Small intestine (tissue), 7 donors: ENCODE measurements at regions not wholly inside any gene's neighbourhood (a gene's known extent, or its start where the extent isn't known, plus 50 kb on each side); places are given as distances from the start of the nearest gene placed in this dataset.
"Not testable (repeated sequence)": the region's sequence is repeated elsewhere in the genome, so short reads cannot be mapped to it uniquely, and the experiment has no call there.

Experiments used
- DNase-seq, 2 donors: peaks; one replicate each; pipeline versions ENCODE4 v3.0.0 to v3.0.0-alpha.2; 2013
- FAIRE-seq: peaks from 2 replicates; lab custom pipeline; 2012; peaks lifted over from hg19 to GRCh38; lab: Jason Lieb, UNC
- H3K27ac ChIP-seq, 3 donors: one replicate each; pipeline ENCODE4 v1.5.1; 2013; ENCODE audit warnings: low read length in 2 of 3, mild to moderate bottlenecking in 2 of 3, control low read depth in 1 of 3, inconsistent platforms in 1 of 3, low read depth in 1 of 3, moderate library complexity in 1 of 3
- H3K27me3 ChIP-seq, 3 donors: one replicate each; pipeline ENCODE4 v1.6.1; 2013; ENCODE audit warnings: low read length in 3 of 3, inconsistent platforms in 1 of 3; ENCODE audit not compliant: control insufficient read depth in 3 of 3, insufficient read depth in 3 of 3
- H3K36me3 ChIP-seq, 3 donors: one replicate each; pipeline ENCODE4 v1.6.1; 2013; ENCODE audit warnings: low read length in 3 of 3, inconsistent platforms in 1 of 3, low read depth in 1 of 3, mild to moderate bottlenecking in 1 of 3, moderate library complexity in 1 of 3; ENCODE audit not compliant: control insufficient read depth in 3 of 3, insufficient read depth in 2 of 3
- H3K4me1 ChIP-seq, 3 donors: one replicate each; pipeline ENCODE4 v1.6.1; 2013; ENCODE audit warnings: low read length in 2 of 3, inconsistent platforms in 1 of 3, low read depth in 1 of 3, mild to moderate bottlenecking in 1 of 3, moderate library complexity in 1 of 3; ENCODE audit not compliant: control insufficient read depth in 3 of 3, insufficient read depth in 2 of 3
- H3K4me3 ChIP-seq, 3 donors: one replicate each; pipeline ENCODE4 v1.5.1; 2013; ENCODE audit warnings: low read length in 3 of 3, control low read depth in 1 of 3, inconsistent platforms in 1 of 3, low read depth in 1 of 3, mild to moderate bottlenecking in 1 of 3, moderate library complexity in 1 of 3
- H3K9me3 ChIP-seq, 2 donors: one replicate each; pipeline ENCODE4 v1.6.1; 2013; ENCODE audit warnings: low read depth in 1 of 2, low read length in 1 of 2; ENCODE audit not compliant: control insufficient read depth in 2 of 2, insufficient read depth in 1 of 2
- WGBS, 3 donors: extraction: QIAGEN DNeasy Blood & Tissue Kit; methylation state at CpG; one replicate each; pipeline ENCODE4 v1.1.7; 2013; 5-methylcytosine and 5-hydroxymethylcytosine counted together
- donor health status: healthy with polysubstance abuse.
- donor health status: control.
- donor health status: control.
- donor health status: Bipolar disorder and iron deficiency.
- donor health status: healthy.

DNA sequence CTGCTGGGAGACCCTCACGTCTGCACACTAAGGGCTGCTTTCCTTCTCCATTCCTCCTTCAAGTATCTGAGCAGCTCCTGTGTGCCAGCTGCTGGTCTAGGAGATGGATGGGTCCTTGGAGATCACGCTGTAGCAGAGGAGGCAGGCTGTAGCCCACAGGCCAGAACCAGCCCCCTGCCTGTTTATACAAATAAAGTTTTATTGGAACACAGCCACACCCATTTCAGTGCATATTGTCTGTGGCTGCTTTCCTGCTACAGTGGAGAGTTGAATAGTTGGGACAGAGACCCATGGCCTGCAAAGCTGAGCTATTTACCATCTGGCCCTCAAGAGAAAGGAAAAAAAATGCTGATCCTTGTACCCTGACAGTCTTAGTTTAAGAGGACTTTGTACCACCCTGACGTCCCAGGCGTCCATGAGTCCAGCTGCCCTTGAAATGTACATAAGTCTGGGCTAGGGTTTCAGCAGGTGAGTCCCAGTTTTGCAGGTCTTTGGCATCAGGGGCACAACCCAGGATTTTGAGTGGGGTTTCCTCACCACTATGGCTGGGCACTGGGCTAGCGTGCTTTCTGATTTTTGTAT lies 95.8 kb downstream of the DEFB131A start:
- H3K36me3 ChIP-seq = not testable (repeated sequence)

DNA sequence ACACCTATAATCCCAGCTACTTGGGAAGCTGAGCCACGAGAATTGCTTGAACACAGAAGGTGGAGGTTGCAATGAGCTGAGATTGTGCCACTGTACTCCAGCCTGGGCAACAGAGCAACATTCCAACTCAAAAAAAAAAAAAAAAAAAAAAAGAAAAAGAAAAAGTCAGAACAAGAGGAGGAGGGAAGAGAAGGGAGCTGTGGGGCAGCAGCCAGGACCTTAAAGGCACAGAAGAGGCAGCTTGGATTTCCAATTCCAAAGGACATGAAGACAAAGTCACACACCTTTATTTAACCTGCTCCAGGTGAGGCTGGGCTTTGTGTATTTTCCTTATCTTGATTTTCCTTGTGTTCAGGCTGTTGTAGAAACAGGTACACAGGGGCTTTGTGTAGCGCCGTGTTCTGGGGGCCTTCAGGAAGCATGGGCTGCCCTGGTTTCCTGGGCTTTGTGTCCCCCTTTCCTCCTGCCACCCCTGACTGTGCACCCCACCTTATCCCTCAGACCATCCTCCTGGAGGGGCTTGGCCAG lies 97.2 kb downstream of the DEFB131A start:
- not testable (repeated sequence) for FAIRE-seq
- WGBS, 3 donors = 13 to 49% (median 36%) methylated on average over 3 of the region's 3 CpGs
- DNase-seq = peak; percentile 57 to 58

More for the DNA sequence above, 95.8 kb downstream of the DEFB131A start:
- H3K27ac ChIP-seq = peak overlapping the region in 1 of 3 donors; percentile 42
- H3K27me3 ChIP-seq, FAIRE-seq, H3K4me3 ChIP-seq, H3K9me3 ChIP-seq, H3K4me1 ChIP-seq: not testable (repeated sequence)
- 52 to 74% (median 55%) methylated on average over 5 of the region's 5 CpGs for WGBS, 3 donors
- DNase-seq = peak; percentile 67 to 75

DNA sequence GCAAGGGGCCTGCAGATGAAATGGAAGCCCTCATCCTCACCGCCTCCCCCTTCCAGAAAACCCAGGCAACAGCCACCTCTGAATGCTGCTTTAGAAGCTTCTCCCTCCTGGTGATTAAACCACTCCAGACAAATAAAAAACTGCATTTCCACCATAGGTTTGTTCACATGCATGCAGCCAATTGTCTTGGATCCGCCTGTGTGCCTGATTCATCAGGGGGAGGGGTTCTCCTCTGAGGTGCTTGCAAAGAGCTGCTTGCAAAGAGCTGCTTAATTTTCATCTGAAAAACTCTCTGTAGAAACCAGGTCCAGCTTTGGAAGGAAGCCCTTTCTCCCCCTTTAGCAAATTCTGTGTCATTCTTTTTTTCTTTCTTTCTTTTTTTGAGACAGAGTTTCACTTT lies 100.6 kb downstream of the DEFB131A start:
- H3K27ac ChIP-seq, H3K9me3 ChIP-seq, FAIRE-seq, H3K4me3 ChIP-seq, H3K4me1 ChIP-seq, DNase-seq, H3K36me3 ChIP-seq, H3K27me3 ChIP-seq: not testable (repeated sequence)
- WGBS, 3 donors = 68 to 85% (median 73%) methylated on average over 1 to 2 of the region's 2 CpGs

More for the DNA sequence above, 97.2 kb downstream of the DEFB131A start:
- not testable (repeated sequence) for H3K9me3 ChIP-seq, H3K4me1 ChIP-seq, H3K27me3 ChIP-seq, H3K4me3 ChIP-seq, H3K36me3 ChIP-seq
- peak overlapping the region in 2 of 3 donors; percentile 53 to 58 for H3K27ac ChIP-seq

DNA sequence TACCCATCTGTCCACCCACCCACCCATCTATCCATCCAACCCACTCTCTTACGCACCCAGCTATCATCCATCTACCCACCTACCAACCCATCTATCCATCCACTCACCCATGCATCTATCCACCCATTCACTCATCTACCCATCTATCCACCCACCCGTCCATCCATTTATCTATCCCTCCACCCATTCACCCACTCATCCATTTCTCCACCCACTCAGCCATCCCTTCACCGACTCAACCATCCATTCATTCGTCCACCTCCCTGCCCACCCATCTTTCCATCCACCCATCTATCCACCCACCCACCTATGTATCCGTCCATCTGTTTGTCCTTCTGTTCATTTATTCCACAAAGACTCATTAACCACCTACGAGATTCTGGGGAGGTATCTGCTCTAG lies 103.3 kb downstream of the DEFB131A start:
- 74 to 88% (median 86%) methylated on average over 6 of the region's 6 CpGs for WGBS, 3 donors
- not testable (repeated sequence) for H3K27ac ChIP-seq, H3K4me3 ChIP-seq, FAIRE-seq, DNase-seq, H3K36me3 ChIP-seq, H3K9me3 ChIP-seq, H3K27me3 ChIP-seq, H3K4me1 ChIP-seq

DNA sequence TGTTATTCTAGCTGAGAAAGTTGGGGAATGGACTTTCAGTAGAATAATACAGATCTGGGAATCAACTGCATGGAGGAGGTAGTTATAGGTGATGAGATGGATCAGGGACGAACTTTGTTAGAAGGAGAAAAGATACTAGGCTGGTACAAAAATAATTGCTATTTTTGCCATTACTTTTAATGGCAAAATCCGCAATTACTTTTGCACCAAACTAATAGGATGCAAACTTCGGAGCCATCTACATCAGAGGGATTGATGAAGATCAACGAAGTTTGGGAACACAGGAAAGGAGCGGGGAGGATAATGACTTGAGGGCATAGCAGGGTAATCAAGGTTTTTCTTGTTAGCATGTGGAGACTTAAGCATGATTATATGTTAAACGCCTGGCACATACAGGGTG lies 111.9 kb downstream of the DEFB131A start:
- not testable (repeated sequence) for H3K9me3 ChIP-seq, H3K27ac ChIP-seq, FAIRE-seq, DNase-seq, H3K27me3 ChIP-seq, H3K36me3 ChIP-seq, H3K4me1 ChIP-seq, H3K4me3 ChIP-seq
- 89 to 92% (median 92%) methylated on average over 6 of the region's 6 CpGs for WGBS, 3 donors

DNA sequence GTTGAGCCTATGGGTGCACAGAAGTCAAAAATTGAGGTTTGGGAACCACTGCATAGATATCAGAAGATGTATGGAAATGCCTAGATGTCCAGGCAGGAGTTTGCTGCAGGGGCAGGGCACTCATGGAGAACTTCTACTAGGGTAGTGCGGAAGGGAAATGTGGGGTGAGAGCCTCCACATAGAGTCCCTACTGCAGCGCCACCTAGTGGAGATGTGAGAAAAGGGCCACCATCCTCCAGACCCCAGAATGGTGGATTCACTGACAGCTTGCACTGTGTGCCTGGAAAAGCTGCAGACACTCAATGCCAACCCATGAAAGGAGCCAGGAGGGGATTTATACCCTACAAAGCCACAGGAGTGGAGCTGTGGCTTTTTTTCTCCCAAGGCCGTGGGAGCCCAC lies 133.7 kb downstream of the DEFB131A start:
- not testable (repeated sequence) for FAIRE-seq, H3K27ac ChIP-seq, H3K36me3 ChIP-seq, H3K27me3 ChIP-seq, H3K4me3 ChIP-seq, DNase-seq, H3K4me1 ChIP-seq
- H3K9me3 ChIP-seq = peaks cover 0 to 22% of the 10 kb centered on the region in 2 donors
- WGBS, 3 donors = 58 to 82% (median 73%) methylated on average over 3 of the region's 3 CpGs

DNA sequence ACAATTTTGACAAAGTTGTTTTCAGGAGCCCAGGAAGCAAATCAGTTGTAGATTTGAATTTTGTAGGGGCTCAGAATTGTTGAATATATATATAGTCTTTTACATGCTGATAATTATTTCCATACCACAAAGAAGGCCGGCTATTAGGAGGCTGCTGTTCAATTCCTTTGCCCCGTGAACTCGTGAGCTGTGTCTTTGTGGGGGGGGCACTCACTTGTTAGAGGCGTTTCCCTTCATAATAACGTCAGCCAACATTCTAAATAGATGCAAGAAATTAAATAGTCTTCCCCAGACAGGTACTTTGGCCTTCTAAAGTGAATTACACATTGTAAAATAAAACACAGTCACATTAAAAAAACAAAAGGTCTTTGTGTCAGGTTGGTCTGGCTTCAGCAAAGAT lies 138.7 kb downstream of the DEFB131A start:
- DNase-seq = peak; percentile 67 to 69
- not testable (repeated sequence) for H3K4me3 ChIP-seq, FAIRE-seq, H3K27ac ChIP-seq, H3K4me1 ChIP-seq, H3K36me3 ChIP-seq, H3K27me3 ChIP-seq
- H3K9me3 ChIP-seq = peaks cover 0 to 14% of the 10 kb centered on the region in 2 donors
- 6 to 55% (median 33%) methylated on average over 5 of the region's 5 CpGs for WGBS, 3 donors

DNA sequence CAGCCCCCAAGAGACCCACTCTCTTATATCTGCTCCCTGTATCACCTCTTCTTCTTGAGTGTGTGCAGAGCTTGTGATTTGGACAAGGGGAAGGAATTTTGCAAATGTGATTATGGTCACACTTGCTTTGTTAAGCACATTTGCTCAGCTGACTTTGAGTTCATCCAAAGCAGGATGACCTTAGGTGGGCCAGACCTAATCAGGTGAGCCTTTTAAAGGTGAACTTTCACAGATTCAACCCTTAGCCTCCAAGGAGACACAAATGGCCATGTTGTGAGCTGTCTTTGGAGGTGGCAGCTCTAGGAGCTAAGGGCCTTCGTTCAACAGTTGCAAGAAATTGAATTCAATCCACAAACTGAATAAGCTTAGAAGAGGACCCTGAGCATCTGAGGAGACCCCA lies 147.8 kb downstream of the DEFB131A start:
- DNase-seq (no peak), FAIRE-seq (no peak)
- no peak overlapping the region for H3K4me3 ChIP-seq
- H3K4me1 ChIP-seq = no peaks in the 10 kb centered on the region
- peaks cover 0 to 5% of the 10 kb centered on the region in 2 donors for H3K9me3 ChIP-seq
- H3K27me3 ChIP-seq = no peaks in the 10 kb centered on the region
- H3K27ac ChIP-seq = no peak overlapping the region
- WGBS, 3 donors = 84 to 91% (median 86%) methylated on average over 1 of the region's 1 CpG
- peaks cover 0 to 7% (median 0%) of the 10 kb centered on the region in 3 donors for H3K36me3 ChIP-seq

DNA sequence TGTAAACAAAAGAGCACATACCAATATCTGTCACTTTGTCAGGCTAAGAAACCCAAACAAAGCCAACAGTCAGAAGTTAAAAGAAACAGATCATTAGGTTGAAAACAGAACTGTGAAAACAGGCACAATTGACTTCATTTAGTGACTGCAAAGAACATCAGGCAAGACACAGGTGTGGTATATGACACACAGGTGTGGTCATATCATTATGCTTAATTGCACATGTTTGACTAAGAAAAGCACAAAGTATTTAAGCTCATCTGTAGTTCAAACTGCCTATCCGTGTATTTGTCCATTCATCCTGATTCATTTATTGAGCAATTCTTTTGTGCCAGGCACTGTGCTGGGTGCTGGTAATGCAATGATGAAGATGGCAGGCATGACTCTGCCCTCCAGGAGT lies 150.7 kb downstream of the DEFB131A start:
- H3K4me3 ChIP-seq = no peak overlapping the region
- peaks cover 0 to 5% of the 10 kb centered on the region in 2 donors for H3K9me3 ChIP-seq
- H3K27ac ChIP-seq = no peak overlapping the region
- whole genome bisulfite sequencing, 3 donors = 45 to 82% (median 71%) methylated on average over 1 of the region's 1 CpG
- DNase-seq (peak; percentile 8 to 23), FAIRE-seq (no peak)
- peaks cover 0 to 7% (median 0%) of the 10 kb centered on the region in 3 donors for H3K36me3 ChIP-seq
- H3K27me3 ChIP-seq = no peaks in the 10 kb centered on the region
- no peaks in the 10 kb centered on the region for H3K4me1 ChIP-seq
